ENCODE measurements at regions not wholly inside any gene's neighbourhood (a gene's known extent, or its start where the extent isn't known, plus 50 kb on each side); places are given as distances from the start of the nearest gene placed in this dataset.

DNA sequence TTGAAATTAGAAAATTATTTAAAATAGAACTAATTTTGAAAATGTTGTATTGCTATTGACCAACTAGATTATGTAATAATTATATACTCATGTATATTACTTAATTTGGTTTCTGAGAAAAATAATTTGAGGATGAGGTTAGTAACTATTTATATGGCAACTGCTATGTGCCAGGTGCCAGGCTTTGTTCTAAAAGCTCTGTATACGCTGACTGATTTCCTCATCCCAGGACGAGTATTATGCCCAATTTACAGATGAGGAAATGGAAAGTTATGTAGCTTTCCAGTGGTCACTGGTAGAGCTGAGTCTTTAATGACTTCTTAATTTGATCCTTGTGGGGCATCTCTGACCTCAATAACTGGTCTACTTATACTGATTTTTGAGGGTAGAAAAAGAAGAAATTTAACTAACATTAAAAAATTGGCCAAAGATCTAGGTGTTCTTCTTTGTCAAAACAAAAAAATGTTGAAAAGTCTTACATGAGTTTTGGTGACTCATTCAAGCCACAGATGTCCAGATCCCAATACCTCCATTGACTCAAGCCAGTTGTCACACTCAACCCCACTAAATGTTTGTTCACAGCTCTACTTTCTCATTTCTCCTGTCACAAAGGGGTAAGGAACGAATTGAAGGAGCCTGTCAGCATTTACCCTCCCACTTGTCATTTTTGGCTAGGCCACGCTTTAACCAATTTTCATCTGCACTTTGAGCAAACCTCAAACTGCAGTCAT is 228.1 kb upstream of the MEF2C start:
- TF ChIP-seq POLR2A (IDR thresholded peaks at IDR 0.05), result no peak
- TF ChIP-seq, protein P1, sequence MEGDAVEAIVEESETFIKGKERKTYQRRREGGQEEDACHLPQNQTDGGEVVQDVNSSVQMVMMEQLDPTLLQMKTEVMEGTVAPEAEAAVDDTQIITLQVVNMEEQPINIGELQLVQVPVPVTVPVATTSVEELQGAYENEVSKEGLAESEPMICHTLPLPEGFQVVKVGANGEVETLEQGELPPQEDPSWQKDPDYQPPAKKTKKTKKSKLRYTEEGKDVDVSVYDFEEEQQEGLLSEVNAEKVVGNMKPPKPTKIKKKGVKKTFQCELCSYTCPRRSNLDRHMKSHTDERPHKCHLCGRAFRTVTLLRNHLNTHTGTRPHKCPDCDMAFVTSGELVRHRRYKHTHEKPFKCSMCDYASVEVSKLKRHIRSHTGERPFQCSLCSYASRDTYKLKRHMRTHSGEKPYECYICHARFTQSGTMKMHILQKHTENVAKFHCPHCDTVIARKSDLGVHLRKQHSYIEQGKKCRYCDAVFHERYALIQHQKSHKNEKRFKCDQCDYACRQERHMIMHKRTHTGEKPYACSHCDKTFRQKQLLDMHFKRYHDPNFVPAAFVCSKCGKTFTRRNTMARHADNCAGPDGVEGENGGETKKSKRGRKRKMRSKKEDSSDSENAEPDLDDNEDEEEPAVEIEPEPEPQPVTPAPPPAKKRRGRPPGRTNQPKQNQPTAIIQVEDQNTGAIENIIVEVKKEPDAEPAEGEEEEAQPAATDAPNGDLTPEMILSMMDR (IDR thresholded peaks at IDR 0.05), result no peak
- TF ChIP-seq POLR2AphosphoS5 (IDR thresholded peaks at IDR 0.05; ENCODE audit: insufficient read depth in 1 of 2, low read depth in 1 of 2), result no peak
